Progenitor cell of endocrine pancreas (in vitro differentiated cells): ENCODE measurements at regions not wholly inside any gene's neighbourhood (a gene's known extent, or its start where the extent isn't known, plus 50 kb on each side); places are given as distances from the start of the nearest gene placed in this dataset.

Source experiments
- DNase-seq: peaks from one replicate; pipeline ENCODE4 v3.0.0; 2021; ENCODE audit warnings: low spot score; ENCODE audit not compliant: unreplicated experiment
- H3K27ac Mint-ChIP-seq: 2 replicates; pipeline ENCODE4 v1.8.0; 2021; ENCODE audit warnings: mild to moderate bottlenecking, moderate library complexity, mixed read lengths
- H3K27me3 Mint-ChIP-seq: 2 replicates; pipeline ENCODE4 v1.8.0; 2021; ENCODE audit warnings: mixed read lengths
- H3K36me3 Mint-ChIP-seq: 2 replicates; pipeline ENCODE4 v1.8.0; 2022; ENCODE audit warnings: mixed read lengths; ENCODE audit not compliant: insufficient read depth
- H3K4me1 Mint-ChIP-seq: 2 replicates; pipeline ENCODE4 v1.8.0; 2021; ENCODE audit warnings: low read depth, mixed read lengths
- H3K4me3 Mint-ChIP-seq: 2 replicates; pipeline ENCODE4 v1.8.0; 2021; ENCODE audit warnings: low read depth, mild to moderate bottlenecking, moderate library complexity, mixed read lengths
- H3K9me3 Mint-ChIP-seq: 2 replicates; pipeline ENCODE4 v1.8.0; 2021; ENCODE audit warnings: low read depth, mixed read lengths
- CTCF ChIP-seq: fragments of 200-600 bp; sonication (generic); IDR thresholded peaks from one replicate; pipeline ENCODE4 v1.5.0; 2021; ENCODE audit warnings: antibody characterized with exemption, mild to moderate bottlenecking; ENCODE audit not compliant: unreplicated experiment

- H3K4me1 Mint-ChIP-seq, result peaks cover 10% of the 10 kb centered on the region
These were observed 190.1 kb downstream of the CDCA7 start for GRCh38 chr2:173544641-173545363.

GRCh38 chr2:173545364-173545763 is 190.7 kb downstream of the CDCA7 start:
- H3K4me1 Mint-ChIP-seq, result peaks cover 10% of the 10 kb centered on the region
- no peak overlapping the region for H3K27ac Mint-ChIP-seq
- no peak overlapping the region for H3K4me3 Mint-ChIP-seq
- TF ChIP-seq CTCF, result no peak
- no peaks in the 10 kb centered on the region for H3K36me3 Mint-ChIP-seq
- DNase-seq, result no peak
- H3K9me3 Mint-ChIP-seq, result peaks cover 4% of the 10 kb centered on the region
- peaks cover 6% of the 10 kb centered on the region for H3K27me3 Mint-ChIP-seq

More at GRCh38 chr2:173544641-173545363, 190.1 kb downstream of the CDCA7 start:
- no peak for DNase-seq
- H3K36me3 Mint-ChIP-seq, result no peaks in the 10 kb centered on the region
- peak overlapping the region; percentile 69 for H3K27ac Mint-ChIP-seq
- H3K4me3 Mint-ChIP-seq, result no peak overlapping the region
- TF ChIP-seq CTCF, result no peak
- H3K9me3 Mint-ChIP-seq, result peaks cover 3% of the 10 kb centered on the region
- H3K27me3 Mint-ChIP-seq, result peaks cover 6% of the 10 kb centered on the region

DNA sequence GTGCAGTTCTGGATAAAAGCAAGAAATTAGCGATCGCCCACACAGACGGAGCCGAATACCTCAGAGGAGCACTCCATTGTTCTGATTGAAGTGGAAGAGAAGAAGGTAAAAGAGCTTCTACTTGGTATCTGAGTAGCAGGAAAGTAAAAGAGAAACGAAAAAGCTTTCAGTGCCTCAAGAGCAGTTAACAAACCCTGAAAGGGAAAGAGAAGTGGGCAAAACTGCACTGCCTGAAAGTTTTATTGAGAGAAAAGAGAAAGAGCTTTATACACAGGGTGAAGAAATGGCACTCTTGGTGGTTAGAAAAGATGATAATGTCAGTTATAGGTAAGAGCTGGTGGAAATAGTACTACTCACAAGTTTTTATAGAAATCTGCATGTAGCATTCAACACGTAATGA is 192.8 kb downstream of the CDCA7 start:
- TF ChIP-seq CTCF, result no peak
- Mint-ChIP-seq H3K4me3 (no peak overlapping the region), H3K9me3 (peaks cover 12% of the 10 kb centered on the region), H3K27ac (no peak overlapping the region), H3K36me3 (no peaks in the 10 kb centered on the region), H3K4me1 (peaks cover 10% of the 10 kb centered on the region), H3K27me3 (peaks cover 6% of the 10 kb centered on the region)
- DNase-seq, result no peak

- peaks cover 6% of the 10 kb centered on the region for H3K4me1 Mint-ChIP-seq
- no peak overlapping the region for H3K4me3 Mint-ChIP-seq
- H3K36me3 Mint-ChIP-seq, result no peaks in the 10 kb centered on the region
- peaks cover 12% of the 10 kb centered on the region for H3K9me3 Mint-ChIP-seq
- H3K27ac Mint-ChIP-seq, result no peak overlapping the region
- no peak for DNase-seq
- H3K27me3 Mint-ChIP-seq, result peaks cover 9% of the 10 kb centered on the region
- TF ChIP-seq CTCF, result no peak
These were observed 195.5 kb downstream of the CDCA7 start for GRCh38 chr2:173550143-173550542.

DNA sequence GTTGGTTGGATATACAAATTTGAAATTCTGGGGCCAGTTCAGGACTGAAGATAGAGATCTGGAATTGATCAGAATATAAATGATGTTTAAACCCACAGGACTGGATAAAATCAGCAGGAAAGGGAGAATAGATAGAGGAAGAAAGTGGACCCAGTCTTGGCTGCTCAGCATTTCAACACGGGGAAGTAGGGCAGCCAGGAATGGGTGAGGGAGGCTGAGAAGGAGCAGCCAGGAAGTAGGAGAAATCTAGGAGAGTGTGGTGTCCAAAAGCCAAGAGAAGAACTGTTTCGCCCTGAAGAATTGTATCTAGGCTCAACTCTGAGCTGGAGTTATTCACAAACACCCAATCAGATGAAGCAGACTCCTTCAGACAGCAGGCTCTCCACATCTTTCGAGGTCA is 197.9 kb downstream of the CDCA7 start:
- Mint-ChIP-seq H3K4me3 (no peak overlapping the region), H3K27ac (no peak overlapping the region), H3K36me3 (no peaks in the 10 kb centered on the region), H3K27me3 (peaks cover 5% of the 10 kb centered on the region), H3K4me1 (peaks cover 3% of the 10 kb centered on the region), H3K9me3 (peaks cover 12% of the 10 kb centered on the region)
- TF ChIP-seq CTCF, result no peak
- no peak for DNase-seq
